GM18861 (cell line): ENCODE measurements at regions not wholly inside any gene's neighbourhood (a gene's known extent, or its start where the extent isn't known, plus 50 kb on each side); places are given as distances from the start of the nearest gene placed in this dataset.
A peak's percentile ranks its signal among the peaks of the same experiment; 100 is the strongest.

Experiments used
- ATAC-seq: cut with Tn5 transposase; IDR thresholded peaks from one replicate; pipeline ENCODE4 v1.9.1; 2021; ENCODE audit not compliant: unreplicated experiment

DNA sequence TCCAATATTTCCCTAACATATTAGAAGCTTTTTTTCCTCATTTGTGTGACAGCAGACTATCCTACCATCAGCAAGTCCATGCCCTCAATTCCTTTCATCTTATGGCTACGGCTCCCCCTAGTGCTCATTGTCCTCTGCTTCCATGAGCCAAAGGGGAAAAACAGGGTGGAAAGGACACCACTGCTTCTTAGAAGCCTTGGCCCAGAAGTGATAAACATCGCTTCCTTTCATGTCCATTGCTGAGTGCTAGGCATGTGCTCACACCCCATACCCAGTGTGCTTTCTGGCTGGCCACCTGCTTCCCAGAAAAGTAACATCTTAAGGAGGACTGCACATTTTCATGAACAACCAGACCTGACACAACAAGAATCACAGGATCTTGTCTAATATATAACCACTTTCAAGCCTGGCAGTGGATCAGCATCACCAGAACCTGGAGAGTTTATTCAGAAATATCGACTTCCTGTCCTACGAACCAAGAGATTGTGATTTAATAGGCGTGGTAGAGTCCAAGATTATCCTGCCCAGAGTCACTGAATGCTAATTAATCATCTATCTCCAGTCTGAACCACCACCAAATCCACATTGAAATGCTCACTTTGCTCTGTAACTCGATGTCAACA, 650.5 kb upstream of the SORCS1 start:
- ATAC-seq, result peak; percentile 64

DNA sequence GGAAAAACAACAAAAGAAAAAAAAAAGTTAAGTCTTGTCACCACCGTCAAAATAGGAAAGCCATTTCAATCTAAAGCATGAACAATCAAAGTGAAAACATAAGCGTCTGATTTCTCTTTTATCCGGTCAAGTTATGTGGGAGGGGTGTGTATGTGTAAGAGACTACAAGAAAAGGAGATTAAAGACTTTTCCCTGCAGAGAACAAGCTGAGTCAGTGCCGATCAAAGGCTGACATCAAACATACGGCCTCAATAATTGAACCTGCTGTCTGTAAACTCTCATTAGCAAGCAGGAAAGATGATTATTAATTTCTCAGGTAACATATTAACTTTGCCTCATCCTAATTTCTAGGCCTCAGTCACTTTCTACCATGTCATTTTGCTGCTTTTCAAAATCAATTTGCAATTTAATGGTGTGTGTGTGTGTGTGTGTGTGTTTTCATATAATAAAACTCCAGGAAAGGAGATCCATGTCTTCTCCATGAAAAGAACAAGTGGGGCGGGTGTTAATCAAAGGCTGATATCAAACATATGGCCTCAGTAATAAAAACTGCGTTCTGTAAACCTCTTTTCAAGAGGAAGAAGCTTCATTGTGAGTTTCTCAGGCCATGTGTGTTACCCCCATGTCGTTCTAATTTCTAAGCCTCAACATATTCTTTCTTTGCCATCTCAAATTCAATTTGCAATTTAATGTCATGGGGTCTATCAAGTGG, 649.1 kb upstream of the SORCS1 start:
- no peak for ATAC-seq

GRCh38 chr10:107809889-107810288, 645.4 kb upstream of the SORCS1 start:
- ATAC-seq, result no peak

DNA sequence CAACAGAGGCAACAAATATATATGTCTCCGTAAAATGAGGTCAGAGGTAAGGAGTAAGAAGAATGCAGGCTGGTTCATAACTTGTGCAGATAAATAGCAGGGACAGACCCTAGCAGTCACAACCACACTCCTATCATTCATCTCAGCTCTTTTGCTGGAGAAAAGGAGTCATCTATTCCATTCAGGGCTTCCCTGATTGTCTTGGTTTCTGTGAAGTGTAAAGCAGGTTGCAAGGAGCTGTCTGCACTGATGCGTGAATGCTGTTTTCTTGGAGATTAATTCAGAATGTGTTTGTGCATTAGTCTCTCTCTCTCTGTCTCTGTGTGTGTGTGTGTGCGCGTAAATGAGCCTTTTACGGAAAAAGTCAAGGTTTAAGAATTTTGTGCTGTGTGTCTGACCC, 643.3 kb upstream of the SORCS1 start:
- no peak for ATAC-seq

DNA sequence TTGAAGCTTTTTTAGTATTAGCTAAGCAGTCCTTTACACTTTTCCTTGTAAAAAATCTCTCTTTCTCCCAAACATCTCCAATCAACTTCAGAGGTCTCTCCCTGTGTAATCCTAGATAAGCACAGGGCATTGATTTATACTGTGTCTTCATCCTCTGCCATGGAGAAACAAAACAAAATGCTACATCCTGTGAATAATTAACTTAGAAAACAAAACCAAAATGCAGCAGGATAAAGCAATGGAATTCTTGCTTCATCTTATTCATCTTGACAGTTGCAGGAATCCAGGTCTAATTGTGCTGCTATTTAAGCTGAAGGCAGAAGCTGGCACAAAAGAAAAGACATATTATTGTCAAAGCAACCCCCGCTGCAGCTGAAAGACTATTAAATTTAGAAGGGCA, 641.5 kb upstream of the SORCS1 start:
- no peak for ATAC-seq

- ATAC-seq, result no peak
These were observed 639.0 kb upstream of the SORCS1 start for GRCh38 chr10:107803546-107803945.

- ATAC-seq, result no peak
These were observed 635.6 kb upstream of the SORCS1 start for GRCh38 chr10:107800061-107800460.

DNA sequence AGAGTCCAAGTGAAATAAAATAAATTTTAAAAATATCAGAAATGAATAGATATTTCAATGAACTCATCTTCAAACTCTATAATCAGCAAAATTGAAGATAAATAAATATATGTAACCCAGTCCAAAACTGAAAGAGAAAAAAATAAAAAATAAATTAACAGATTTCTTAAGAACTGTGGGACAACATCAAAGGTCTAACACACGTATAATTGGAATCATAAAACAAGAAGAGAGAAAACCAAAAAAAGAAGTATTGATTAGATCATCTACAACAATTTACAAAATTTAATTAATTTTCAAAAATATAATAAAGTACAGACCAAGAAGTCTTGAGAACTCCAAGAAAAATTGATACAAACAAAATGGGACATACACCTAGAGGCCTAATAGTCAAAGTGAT, 625.8 kb upstream of the SORCS1 start:
- no peak for ATAC-seq

DNA sequence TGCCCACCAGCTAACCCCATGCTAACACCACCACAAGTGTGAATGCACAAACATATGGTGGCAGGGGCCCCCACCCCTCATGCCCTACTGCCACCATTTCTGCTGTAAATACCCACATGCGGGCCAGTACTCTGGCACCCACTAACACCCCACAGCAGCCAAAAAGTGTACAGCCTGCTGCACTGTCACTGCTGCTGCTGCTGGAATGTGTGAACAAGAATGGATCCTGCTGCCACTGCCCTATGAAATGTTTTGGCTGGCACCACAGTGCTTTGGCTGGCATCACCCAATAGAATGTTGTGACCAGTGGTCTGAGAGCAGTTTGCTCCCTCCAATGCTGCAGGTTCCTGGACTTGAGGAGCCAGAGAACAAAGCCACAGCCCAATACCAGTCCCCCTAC, 606.6 kb upstream of the SORCS1 start:
- no peak for ATAC-seq

- no peak for ATAC-seq
These were observed 602.7 kb upstream of the SORCS1 start for GRCh38 chr10:107767185-107767584.

GRCh38 chr10:107754814-107755213, 590.3 kb upstream of the SORCS1 start:
- no peak for ATAC-seq

DNA sequence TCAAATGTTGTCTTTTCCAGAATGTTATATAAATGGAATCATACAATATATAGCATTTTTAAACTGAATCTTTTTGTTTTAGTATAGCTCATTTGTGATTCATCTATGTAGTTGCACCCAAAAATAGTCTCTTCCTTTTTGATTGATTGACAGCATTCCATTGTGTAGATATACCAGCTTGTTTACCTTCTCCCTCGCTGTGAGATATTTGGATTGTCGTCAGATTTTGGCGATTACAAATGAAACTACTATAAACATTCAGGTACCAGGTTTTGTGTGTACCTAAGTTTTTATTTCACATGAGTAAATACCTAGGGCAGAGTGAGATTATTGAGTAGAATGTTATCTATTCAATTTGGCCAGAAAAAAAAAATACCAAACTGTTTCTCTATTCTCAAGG, 584.7 kb upstream of the SORCS1 start:
- no peak for ATAC-seq

DNA sequence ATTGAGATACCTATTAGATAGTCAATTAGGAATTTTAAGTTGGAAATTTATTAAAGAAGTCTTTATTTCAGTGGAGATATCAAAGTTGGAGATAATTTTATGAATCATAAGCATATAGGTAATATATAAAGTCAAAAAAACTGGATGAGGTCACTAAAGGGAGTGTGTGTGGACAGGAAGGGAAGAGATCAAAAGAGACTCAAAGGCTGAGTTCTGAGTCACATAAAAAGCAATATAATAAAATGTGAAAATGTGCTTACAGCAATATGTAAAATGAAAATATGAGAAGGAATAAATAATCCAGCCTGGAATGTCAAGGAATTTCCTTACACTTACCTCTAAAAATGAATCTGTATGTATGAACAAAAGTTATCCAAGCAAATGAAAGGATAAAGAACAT, 583.3 kb upstream of the SORCS1 start:
- no peak for ATAC-seq

DNA sequence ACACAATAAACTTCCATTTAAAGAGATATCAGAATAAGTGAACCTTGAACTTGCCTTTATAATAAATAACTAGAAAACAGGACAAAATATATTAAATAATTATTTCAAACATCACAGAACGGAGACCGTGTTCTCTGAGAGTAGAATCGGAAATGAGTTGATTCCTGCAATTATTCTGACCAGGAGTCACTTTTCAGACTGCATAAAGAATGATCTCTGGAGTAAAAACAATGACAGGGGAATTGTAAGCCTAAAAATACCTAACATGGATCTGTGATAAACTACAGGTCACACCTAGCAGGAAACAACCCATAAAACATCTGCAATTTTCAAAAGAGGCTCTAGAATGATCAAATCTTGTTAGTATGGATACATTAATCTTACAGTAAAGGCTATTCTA, 577.5 kb upstream of the SORCS1 start:
- ATAC-seq, result no peak

GRCh38 chr10:107740962-107741690, 576.6 kb upstream of the SORCS1 start:
- no peak for ATAC-seq

GRCh38 chr10:107739951-107740350, 575.4 kb upstream of the SORCS1 start:
- no peak for ATAC-seq

GRCh38 chr10:107733328-107734130, 569.0 kb upstream of the SORCS1 start:
- ATAC-seq, result no peak

DNA sequence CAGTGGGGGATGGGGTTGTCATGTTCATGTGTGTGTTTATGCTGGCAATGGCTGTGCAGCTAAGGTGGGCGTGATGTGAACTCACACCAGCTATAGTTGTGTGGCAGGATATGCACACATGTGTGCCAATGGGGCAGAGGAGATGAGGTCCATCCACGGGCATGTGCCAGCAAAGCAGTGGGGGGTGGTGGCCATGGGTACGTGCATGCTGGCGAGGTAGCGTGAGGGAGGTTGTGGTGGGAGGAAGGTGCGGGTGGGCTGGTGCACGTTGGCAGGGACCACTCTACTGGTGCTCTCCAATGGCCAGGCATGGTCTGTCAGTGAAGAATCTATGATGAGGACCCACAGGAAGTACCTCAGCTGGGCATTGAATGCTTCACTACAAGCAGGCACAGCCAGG, 567.5 kb upstream of the SORCS1 start:
- no peak for ATAC-seq

DNA sequence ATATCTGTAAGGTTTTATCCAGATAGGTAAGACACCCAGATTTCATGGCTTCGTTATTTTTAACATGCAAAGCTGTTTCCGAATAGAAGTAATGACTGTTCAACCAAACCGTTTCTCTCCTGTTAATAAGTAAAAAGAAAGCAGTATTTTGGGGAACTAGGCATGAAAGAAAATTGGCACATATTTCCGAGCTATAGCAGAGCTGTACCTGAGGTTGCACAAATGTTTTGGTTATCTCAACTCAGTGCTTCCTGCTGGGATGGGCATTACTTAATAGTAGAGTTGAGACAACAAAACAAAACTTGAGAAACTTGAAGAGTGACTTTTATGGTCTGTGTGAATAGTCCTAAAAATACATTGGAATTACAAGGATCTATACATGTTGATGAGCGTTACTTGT, 564.3 kb upstream of the SORCS1 start:
- ATAC-seq, result peak; percentile 94

GRCh38 chr10:107727767-107728317, 563.3 kb upstream of the SORCS1 start:
- no peak for ATAC-seq

DNA sequence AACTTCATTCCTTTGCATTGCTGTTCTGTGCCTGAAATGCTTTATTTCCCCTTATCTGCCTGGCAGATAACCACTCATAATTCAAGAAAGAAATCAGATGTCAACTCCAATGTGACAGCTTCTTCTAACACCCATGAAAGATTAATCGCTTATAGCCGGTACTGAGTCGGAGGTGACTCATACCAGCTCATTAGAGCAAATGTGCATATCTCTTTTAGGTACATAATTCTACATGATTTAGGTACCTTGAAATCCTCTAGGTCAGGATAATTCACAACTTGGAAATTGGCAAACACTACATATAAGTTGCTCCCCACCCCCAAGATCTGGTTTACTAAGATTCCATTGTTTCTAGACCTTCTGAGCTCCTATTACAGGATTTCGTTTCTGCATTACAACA, 554.4 kb upstream of the SORCS1 start:
- no peak for ATAC-seq
